ENCODE measurements at regions not wholly inside any gene's neighbourhood (a gene's known extent, or its start where the extent isn't known, plus 50 kb on each side); places are given as distances from the start of the nearest gene placed in this dataset.
"Not testable (repeated sequence)": the region's sequence is repeated elsewhere in the genome, so short reads cannot be mapped to it uniquely, and the experiment has no call there.

DNA sequence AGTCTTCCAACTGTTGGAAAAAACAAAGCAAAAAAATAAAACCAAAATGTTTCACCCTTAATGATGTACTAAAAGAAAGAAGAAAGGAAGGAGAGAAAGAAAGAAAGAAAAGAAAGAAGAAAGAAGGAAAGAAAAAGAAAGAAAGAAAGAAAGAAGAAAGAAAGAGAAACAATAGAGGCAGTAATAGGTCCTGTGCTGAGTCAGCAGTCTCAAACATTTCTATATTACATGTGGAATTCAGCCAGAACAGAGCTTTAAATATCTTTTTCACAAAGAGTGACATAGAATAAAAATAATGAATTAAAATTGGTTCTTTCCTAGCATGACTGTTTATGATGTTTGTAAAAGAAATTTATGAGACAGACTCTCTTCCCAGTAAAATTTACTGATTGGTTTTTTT lies 1135.3 kb upstream of the CDH8 start:
- H3K9me3 Mint-ChIP-seq, result no peaks in the 10 kb centered on the region
- no peak overlapping the region for H3K27ac Mint-ChIP-seq
- no peaks in the 10 kb centered on the region for H3K36me3 Mint-ChIP-seq (ENCODE audit: low read depth)
- H3K27me3 Mint-ChIP-seq, result no peaks in the 10 kb centered on the region
- no peaks in the 10 kb centered on the region for H3K4me1 Mint-ChIP-seq (ENCODE audit: low read depth)
- intact Hi-C loops (cut with micrococcal nuclease), result no loop called here
- no peak overlapping the region for H3K4me3 Mint-ChIP-seq

DNA sequence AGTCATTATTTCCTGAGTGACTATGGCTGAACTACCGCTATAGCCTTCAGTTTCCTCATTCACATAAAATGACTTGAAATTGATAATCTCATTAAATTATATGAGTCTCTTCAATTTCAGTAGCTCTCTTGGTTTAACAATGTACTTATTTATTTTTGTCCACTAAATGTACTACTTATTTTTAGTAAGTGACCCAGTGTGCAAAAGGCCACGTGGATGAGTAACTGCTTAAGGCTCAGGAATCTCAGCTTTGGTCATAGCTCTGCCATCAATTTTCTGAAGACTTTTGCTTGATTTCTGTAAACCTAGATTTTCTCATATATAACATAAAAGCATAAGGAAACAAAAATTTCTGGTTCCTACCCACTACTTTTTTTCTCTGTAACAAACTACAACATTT lies 1132.9 kb upstream of the CDH8 start:
- peaks cover 7% of the 10 kb centered on the region for H3K9me3 Mint-ChIP-seq
- H3K4me3 Mint-ChIP-seq, result no peak overlapping the region
- H3K4me1 Mint-ChIP-seq (ENCODE audit: low read depth), result no peaks in the 10 kb centered on the region
- intact Hi-C loops (cut with micrococcal nuclease), result no loop called here
- H3K27me3 Mint-ChIP-seq, result no peaks in the 10 kb centered on the region
- no peaks in the 10 kb centered on the region for H3K36me3 Mint-ChIP-seq (ENCODE audit: low read depth)
- H3K27ac Mint-ChIP-seq, result no peak overlapping the region

GRCh38 chr16:63157818-63158217 lies 1121.6 kb upstream of the CDH8 start:
- Mint-ChIP-seq H3K27me3 (no peaks in the 10 kb centered on the region), H3K9me3 (no peaks in the 10 kb centered on the region), H3K4me3 (no peak overlapping the region), H3K36me3 (ENCODE audit: low read depth) (no peaks in the 10 kb centered on the region), H3K27ac (no peak overlapping the region), H3K4me1 (ENCODE audit: low read depth) (no peaks in the 10 kb centered on the region)
- intact Hi-C loops (cut with micrococcal nuclease), result no loop called here

DNA sequence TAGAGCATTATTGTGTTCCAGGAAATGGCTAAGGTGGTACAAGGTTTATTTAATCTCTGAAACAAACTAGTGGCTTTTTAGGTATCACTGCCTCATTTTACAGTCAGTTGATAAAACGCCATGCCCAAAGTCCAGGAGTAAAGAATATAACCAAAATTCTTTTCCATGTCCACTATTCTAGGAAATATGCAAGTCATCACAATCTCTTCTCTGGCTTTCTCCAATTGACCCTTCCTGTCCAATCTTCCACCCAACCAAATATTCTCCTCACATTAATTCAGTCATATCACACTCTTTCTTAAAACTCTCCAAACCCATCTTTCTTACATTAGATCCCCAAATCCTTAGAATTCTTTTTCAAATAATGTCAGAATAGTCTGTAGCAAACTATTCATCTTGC lies 1110.0 kb upstream of the CDH8 start:
- H3K4me1 Mint-ChIP-seq (ENCODE audit: low read depth), result no peaks in the 10 kb centered on the region
- peaks cover 7% of the 10 kb centered on the region for H3K9me3 Mint-ChIP-seq
- intact Hi-C loops (cut with micrococcal nuclease), result no loop called here
- H3K27ac Mint-ChIP-seq, result no peak overlapping the region
- no peaks in the 10 kb centered on the region for H3K27me3 Mint-ChIP-seq
- no peak overlapping the region for H3K4me3 Mint-ChIP-seq
- H3K36me3 Mint-ChIP-seq (ENCODE audit: low read depth), result no peaks in the 10 kb centered on the region

DNA sequence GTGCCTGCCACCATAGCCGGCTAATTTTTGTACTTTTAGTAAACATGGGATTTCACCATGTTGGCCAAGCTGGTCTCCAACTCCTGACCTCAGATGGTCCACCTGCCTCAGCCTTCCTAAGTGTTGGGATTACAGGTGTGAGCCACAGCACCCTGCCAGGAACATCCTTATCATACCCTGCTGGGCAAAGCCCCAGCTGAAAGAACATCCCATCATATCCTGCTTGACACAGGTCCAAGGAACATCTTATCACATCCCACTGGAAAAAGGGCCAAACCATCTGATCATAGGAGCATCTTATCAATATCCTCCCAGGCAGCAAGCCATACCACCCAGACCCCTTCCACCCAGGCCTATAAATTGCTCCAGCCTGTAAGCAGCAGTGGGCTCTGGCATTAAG lies 1109.2 kb upstream of the CDH8 start:
- intact Hi-C loops (cut with micrococcal nuclease), result no loop called here
- Mint-ChIP-seq H3K36me3 (ENCODE audit: low read depth) (no peaks in the 10 kb centered on the region), H3K4me1 (ENCODE audit: low read depth) (no peaks in the 10 kb centered on the region), H3K4me3 (no peak overlapping the region), H3K27me3 (no peaks in the 10 kb centered on the region), H3K9me3 (peaks cover 7% of the 10 kb centered on the region), H3K27ac (no peak overlapping the region)

DNA sequence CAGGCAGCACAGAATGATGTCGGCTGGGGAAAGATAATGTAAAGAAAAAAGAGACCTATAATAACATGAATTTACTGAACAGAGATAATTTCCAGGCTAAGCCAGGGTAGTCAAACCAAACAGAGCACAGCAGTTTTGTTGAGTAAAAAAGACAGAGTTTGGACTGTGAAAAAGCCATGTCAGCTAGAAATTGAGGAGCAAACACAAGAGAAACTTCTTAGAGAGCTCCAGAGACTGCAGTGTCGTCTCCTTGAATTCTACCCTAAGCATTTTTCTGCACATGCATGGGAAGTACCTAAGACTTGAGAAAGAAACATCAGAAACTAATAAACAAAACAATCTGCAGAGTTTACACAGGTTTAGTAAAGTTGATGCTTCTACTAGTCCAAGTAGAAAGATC lies 1098.8 kb upstream of the CDH8 start:
- no peaks in the 10 kb centered on the region for H3K36me3 Mint-ChIP-seq (ENCODE audit: low read depth)
- no peaks in the 10 kb centered on the region for H3K9me3 Mint-ChIP-seq
- no peak overlapping the region for H3K27ac Mint-ChIP-seq
- intact Hi-C loops (cut with micrococcal nuclease), result no loop called here
- H3K4me1 Mint-ChIP-seq (ENCODE audit: low read depth), result no peaks in the 10 kb centered on the region
- no peaks in the 10 kb centered on the region for H3K27me3 Mint-ChIP-seq
- H3K4me3 Mint-ChIP-seq, result no peak overlapping the region

DNA sequence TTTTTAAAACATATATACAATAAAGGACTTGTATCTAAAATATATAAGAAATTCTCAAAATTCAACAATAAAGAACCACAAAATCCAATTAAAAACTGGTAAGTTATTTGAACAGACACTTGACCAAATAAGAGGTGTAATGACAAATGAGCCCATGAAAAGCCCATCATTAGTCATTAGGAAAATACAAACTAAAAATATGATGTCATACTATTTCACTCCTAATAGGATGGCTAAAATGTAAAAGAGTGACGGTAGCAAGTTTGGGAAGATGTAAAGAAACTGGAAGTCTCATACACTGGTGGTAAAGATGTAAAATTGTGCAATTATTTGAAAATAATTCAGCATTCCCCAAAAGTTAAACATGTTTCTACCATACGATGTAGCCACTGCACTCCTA lies 1095.3 kb upstream of the CDH8 start:
- Mint-ChIP-seq H3K36me3 (ENCODE audit: low read depth) (no peaks in the 10 kb centered on the region), H3K27ac (no peak overlapping the region)
- intact Hi-C loops (cut with micrococcal nuclease), result no loop called here

GRCh38 chr16:63130942-63131341 lies 1094.7 kb upstream of the CDH8 start:
- no peak overlapping the region for H3K27ac Mint-ChIP-seq
- no peak overlapping the region for H3K4me3 Mint-ChIP-seq
- no peaks in the 10 kb centered on the region for H3K4me1 Mint-ChIP-seq (ENCODE audit: low read depth)
- intact Hi-C loops (cut with micrococcal nuclease), result no loop called here
- H3K27me3 Mint-ChIP-seq, result no peaks in the 10 kb centered on the region
- no peaks in the 10 kb centered on the region for H3K9me3 Mint-ChIP-seq
- H3K36me3 Mint-ChIP-seq (ENCODE audit: low read depth), result no peaks in the 10 kb centered on the region

More for the DNA sequence above, 1095.3 kb upstream of the CDH8 start:
- Mint-ChIP-seq H3K9me3 (no peaks in the 10 kb centered on the region), H3K4me3 (no peak overlapping the region), H3K4me1 (ENCODE audit: low read depth) (no peaks in the 10 kb centered on the region), H3K27me3 (no peaks in the 10 kb centered on the region)

GRCh38 chr16:63129411-63130125 lies 1093.3 kb upstream of the CDH8 start:
- Mint-ChIP-seq H3K27ac (no peak overlapping the region), H3K27me3 (no peaks in the 10 kb centered on the region), H3K4me1 (ENCODE audit: low read depth) (no peaks in the 10 kb centered on the region), H3K9me3 (no peaks in the 10 kb centered on the region), H3K4me3 (no peak overlapping the region), H3K36me3 (ENCODE audit: low read depth) (no peaks in the 10 kb centered on the region)
- intact Hi-C loops (cut with micrococcal nuclease), result no loop called here

- H3K4me3 Mint-ChIP-seq; H3K36me3 Mint-ChIP-seq (ENCODE audit: low read depth); intact Hi-C loops (cut with micrococcal nuclease); H3K4me1 Mint-ChIP-seq (ENCODE audit: low read depth); H3K27ac Mint-ChIP-seq; H3K27me3 Mint-ChIP-seq: not testable (repeated sequence)
- peaks cover 24% of the 10 kb centered on the region for H3K9me3 Mint-ChIP-seq
These were observed 1083.7 kb upstream of the CDH8 start for GRCh38 chr16:63119905-63120304.

DNA sequence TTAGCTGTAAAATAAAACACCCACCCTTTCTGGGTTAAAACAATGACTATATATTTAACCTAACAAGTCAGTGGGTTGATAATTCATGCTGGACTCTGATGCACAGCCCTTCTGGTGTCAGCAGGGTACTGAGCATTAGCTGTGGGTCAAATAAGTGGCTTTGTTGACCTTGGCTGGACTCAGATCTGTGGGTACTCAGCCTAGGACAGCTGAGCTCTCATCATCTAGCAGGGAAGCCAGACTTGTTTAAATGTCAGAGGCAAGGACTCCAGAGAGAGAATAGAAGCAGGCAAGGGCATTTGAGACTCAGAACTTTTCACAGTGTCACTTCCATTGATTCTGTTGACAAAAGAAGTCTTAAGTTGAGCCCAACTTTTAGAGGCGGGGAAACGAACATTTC lies 1063.8 kb upstream of the CDH8 start:
- H3K4me1 Mint-ChIP-seq (ENCODE audit: low read depth), result no peaks in the 10 kb centered on the region
- intact Hi-C loops (cut with micrococcal nuclease), result no loop called here
- no peak overlapping the region for H3K4me3 Mint-ChIP-seq
- H3K27ac Mint-ChIP-seq, result no peak overlapping the region
- H3K27me3 Mint-ChIP-seq, result no peaks in the 10 kb centered on the region
- no peaks in the 10 kb centered on the region for H3K36me3 Mint-ChIP-seq (ENCODE audit: low read depth)
- H3K9me3 Mint-ChIP-seq, result peaks cover 7% of the 10 kb centered on the region

GRCh38 chr16:63096857-63097256 lies 1060.6 kb upstream of the CDH8 start:
- Mint-ChIP-seq H3K36me3 (ENCODE audit: low read depth) (no peaks in the 10 kb centered on the region), H3K9me3 (peaks cover 7% of the 10 kb centered on the region), H3K4me1 (ENCODE audit: low read depth) (no peaks in the 10 kb centered on the region), H3K4me3 (no peak overlapping the region), H3K27me3 (no peaks in the 10 kb centered on the region), H3K27ac (no peak overlapping the region)
- intact Hi-C loops (cut with micrococcal nuclease), result no loop called here

DNA sequence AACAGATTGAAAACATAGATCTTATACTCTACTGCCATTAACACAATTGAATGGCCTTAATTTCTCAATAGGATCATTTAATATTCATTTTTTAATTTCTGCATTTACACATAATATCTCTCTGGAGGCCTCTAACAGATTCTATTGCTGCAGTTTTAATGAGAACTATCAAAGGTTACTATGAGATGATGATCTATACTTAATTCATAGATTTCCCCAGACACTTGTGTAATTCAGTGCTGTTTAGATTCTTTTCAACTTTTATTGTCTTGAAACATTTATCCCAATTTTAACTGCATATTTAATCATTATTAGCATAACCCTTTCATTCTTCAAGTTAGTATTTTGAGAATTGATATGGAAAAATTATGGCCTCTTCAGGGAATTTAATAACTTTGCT lies 1056.5 kb upstream of the CDH8 start:
- Mint-ChIP-seq H3K4me1 (ENCODE audit: low read depth) (no peaks in the 10 kb centered on the region), H3K9me3 (peaks cover 16% of the 10 kb centered on the region), H3K36me3 (ENCODE audit: low read depth) (no peaks in the 10 kb centered on the region), H3K4me3 (no peak overlapping the region), H3K27me3 (no peaks in the 10 kb centered on the region), H3K27ac (no peak overlapping the region)
- intact Hi-C loops (cut with micrococcal nuclease), result no loop called here

DNA sequence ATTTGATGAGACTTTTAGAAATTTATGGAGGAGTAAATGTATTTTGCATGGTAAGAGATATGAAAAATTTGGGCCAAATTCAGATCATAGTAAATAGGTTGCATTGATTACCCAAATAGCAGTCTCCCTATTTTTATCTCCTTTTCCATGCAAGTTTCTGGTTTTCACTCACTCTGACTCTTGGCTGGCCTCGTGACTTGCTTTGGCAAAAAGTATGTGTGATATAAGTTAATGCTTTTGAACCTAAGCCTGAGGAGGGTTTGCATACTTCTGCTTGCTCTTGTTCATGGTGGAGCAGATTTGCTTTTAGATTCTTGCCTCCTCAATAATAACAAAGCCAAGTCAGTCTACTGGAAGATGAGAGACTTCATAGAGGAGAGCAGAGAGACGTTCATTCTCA lies 1045.9 kb upstream of the CDH8 start:
- Mint-ChIP-seq H3K27me3 (no peaks in the 10 kb centered on the region), H3K4me1 (ENCODE audit: low read depth) (no peaks in the 10 kb centered on the region), H3K27ac (no peak overlapping the region), H3K36me3 (ENCODE audit: low read depth) (no peaks in the 10 kb centered on the region), H3K4me3 (no peak overlapping the region), H3K9me3 (peaks cover 9% of the 10 kb centered on the region)
- intact Hi-C loops (cut with micrococcal nuclease), result no loop called here

GRCh38 chr16:63080746-63081145 lies 1044.5 kb upstream of the CDH8 start:
- Mint-ChIP-seq H3K4me1 (ENCODE audit: low read depth) (no peaks in the 10 kb centered on the region), H3K36me3 (ENCODE audit: low read depth) (no peaks in the 10 kb centered on the region), H3K4me3 (no peak overlapping the region), H3K27me3 (no peaks in the 10 kb centered on the region), H3K27ac (no peak overlapping the region), H3K9me3 (peaks cover 13% of the 10 kb centered on the region)
- intact Hi-C loops (cut with micrococcal nuclease), result no loop called here
